HG02840 (cell line): ENCODE measurements at regions not wholly inside any gene's neighbourhood (a gene's known extent, or its start where the extent isn't known, plus 50 kb on each side); places are given as distances from the start of the nearest gene placed in this dataset.
A peak's percentile ranks its signal among the peaks of the same experiment; 100 is the strongest.
"Not testable (repeated sequence)": the region's sequence is repeated elsewhere in the genome, so short reads cannot be mapped to it uniquely, and the experiment has no call there.

Experiments used
- ATAC-seq: cut with Tn5 transposase; IDR thresholded peaks from one replicate; pipeline ENCODE4 v1.9.1; 2021; ENCODE audit warnings: mild to moderate bottlenecking, moderate library complexity, moderate number of reproducible peaks; ENCODE audit not compliant: unreplicated experiment, low FRiP score

GRCh38 chr2:188033240-188033639 lies 258.4 kb upstream of the GULP1 start:
- not testable (repeated sequence) for ATAC-seq

- not testable (repeated sequence) for ATAC-seq
These were observed 257.6 kb upstream of the GULP1 start for GRCh38 chr2:188034102-188034501.

GRCh38 chr2:188035377-188035776 lies 256.3 kb upstream of the GULP1 start:
- ATAC-seq: not testable (repeated sequence)

DNA sequence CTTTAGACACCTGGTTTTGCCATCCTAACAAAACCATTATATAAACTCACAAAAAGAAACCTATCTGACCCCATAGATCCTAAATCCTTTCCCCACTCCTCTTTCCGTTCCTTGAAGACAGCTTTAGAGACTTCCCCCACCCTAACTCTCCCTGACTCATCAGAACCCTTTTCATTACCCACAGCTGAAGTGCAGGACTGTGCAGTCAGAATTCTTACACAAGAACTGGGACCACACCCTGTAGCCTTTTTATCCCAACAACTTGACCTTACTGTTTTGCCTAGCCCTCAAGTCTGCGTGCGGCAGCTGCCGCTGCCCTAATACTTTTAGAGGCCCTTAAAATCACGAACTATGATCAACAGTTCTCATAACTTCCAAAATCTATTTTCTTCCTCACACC lies 254.9 kb upstream of the GULP1 start:
- ATAC-seq: not testable (repeated sequence)

DNA sequence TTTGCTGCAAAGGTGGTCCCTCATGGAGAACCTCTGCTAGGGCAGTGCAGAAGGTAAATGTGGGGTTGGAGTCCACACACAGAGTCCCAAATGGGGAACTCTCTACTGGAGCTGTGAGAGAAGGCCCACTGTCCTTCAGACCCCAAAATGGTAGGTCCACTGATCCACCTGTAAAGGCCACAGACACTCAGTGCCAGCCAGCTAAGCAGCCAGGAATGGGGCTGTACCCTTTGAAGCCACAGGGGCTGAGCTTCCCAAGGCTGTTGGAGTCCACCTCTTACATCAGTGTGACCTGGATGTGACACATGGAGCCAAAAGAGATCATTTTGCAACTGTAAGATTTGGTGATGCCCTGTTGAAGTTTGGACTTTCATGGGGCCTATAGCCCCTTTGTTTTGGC lies 252.4 kb upstream of the GULP1 start:
- no peak for ATAC-seq

- no peak for ATAC-seq
These were observed 249.3 kb upstream of the GULP1 start for GRCh38 chr2:188042412-188042811.

- no peak for ATAC-seq
These were observed 246.7 kb upstream of the GULP1 start for GRCh38 chr2:188045016-188045415.

DNA sequence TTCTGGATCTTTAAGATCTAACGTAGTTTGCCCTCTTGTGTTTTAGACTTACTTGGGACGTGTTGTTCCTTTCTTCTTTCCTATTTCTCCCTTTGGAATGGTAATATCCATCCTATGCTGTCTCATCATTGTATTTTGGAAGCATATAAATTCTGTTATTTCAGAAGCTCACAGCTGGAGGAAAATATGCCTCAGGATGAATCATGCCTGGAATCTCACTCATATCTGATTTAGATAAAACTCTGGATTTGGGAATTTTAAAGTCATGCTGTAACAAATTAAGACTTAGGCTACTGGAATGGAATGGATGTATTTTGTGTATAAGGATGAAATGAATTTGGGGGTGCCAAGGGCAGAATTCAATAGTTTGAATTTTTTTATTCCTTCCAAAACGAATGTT lies 245.2 kb upstream of the GULP1 start:
- no peak for ATAC-seq

DNA sequence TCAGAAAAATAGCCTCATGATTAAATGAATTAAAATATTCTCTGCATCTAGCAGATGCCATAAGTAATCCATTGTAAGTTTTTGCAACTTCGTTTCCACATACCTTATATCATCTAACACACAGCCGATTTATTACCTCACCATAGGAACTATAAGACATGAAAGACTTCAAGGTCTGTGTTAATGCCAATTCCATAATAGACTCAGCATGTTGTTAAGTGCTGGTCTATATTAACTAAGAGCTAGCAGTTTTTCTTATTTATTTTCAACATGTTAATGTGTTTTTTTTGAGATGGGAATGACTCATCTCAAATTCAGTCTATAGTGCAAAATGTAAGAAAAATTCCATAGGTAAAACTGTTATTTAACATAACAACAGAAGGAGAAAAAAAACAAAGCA lies 243.9 kb upstream of the GULP1 start:
- ATAC-seq: no peak

DNA sequence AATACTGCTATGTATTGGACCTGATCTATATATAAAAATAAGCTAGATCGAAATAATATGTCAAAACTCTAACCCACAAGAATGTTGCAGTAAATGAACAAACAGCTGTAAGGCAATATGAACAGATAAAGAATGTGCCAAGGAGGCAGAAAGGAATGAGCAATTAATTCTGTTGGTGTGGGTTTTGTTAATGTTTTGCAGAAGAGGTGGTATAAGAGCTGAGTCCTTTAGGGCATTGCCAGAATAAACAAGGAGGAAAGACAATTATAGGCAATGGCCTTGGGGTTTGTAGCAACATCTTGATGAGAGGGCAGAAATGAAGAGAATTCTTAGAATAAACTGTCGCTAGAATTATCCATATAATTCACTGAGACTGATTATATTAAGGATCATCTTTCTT lies 240.9 kb upstream of the GULP1 start:
- no peak for ATAC-seq

DNA sequence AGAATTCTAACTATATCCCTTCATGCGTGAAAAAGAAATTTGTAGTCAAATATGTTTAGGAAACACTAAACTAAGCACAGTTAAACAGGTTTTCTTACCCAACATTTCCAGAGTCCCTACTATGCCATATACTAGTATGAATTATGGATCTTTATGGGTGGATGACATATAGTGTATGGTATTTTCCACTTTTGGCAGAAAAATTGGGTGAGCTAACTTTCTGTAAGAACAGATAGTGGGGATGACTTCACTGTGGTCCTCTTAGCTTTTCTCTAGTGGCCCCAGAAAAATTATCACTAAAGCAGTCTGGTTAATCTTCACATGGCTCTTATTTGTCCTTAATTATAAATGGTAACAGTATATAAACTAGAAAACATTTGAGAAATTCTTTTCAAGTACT lies 240.0 kb upstream of the GULP1 start:
- ATAC-seq: no peak

GRCh38 chr2:188065386-188065785 lies 226.3 kb upstream of the GULP1 start:
- no peak for ATAC-seq

- ATAC-seq: no peak
These were observed 223.6 kb upstream of the GULP1 start for GRCh38 chr2:188068093-188068492.

- ATAC-seq: peak; percentile 69
These were observed 215.3 kb upstream of the GULP1 start for GRCh38 chr2:188076149-188077056.

- no peak for ATAC-seq
These were observed 213.9 kb upstream of the GULP1 start for GRCh38 chr2:188077757-188078156.

GRCh38 chr2:188078534-188078933 lies 213.1 kb upstream of the GULP1 start:
- ATAC-seq: no peak

DNA sequence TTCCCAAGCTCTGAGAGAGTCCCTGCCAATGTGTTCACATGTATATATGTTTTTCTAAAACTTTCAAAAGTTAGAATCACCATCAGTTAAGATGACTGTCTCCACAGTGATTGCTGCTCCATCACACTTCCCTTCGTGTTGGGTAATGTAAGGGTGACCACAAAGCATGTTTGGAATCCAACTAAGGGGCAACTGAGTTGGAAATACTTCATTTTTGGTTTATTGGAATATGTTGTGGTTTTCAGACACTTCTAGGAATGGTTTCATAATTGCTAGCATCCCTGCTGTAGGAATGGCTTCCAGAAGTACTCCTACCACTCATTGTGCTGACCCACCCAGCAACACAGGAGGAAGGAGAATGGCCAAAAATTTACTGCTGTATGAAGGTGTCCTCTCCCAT lies 212.5 kb upstream of the GULP1 start:
- no peak for ATAC-seq

DNA sequence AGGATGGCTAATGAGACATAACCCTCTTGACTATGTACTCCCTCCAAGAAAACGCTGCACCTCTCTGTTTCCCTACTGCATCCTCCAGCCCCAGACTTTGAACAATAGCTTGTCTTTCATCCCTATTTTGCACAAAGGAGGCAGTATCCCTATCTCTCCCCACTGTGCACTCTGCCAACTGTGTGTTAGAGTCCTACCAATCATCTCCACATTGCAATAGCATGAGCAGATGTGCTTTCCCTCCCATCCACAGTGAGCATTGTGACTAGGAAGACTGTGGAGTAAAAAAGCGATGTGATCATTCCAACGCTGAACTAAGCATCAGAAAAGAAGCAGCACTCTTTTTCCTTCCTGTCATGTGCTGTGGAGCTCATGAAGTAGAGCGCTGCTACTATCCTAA lies 206.3 kb upstream of the GULP1 start:
- ATAC-seq: no peak

- ATAC-seq: no peak
These were observed 201.8 kb upstream of the GULP1 start for GRCh38 chr2:188089901-188090300.

DNA sequence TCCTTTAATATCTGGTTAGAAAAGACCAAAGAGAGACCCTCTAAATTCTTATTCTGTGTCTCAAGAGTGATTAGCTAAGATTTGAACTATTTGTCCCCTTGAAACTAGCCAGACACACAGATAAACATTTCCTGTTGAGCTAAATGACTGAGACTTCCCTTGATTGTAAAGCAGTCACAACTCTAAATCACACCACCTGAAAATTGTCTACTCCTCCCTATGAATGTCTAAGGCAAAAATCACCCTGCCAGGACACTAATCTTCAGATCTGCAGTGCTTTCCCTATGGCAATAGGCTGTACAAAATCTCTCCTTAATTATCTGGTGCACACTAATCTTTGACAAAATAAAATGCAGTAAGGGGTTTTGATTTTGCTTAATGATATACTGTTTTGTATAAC lies 200.5 kb upstream of the GULP1 start:
- no peak for ATAC-seq

DNA sequence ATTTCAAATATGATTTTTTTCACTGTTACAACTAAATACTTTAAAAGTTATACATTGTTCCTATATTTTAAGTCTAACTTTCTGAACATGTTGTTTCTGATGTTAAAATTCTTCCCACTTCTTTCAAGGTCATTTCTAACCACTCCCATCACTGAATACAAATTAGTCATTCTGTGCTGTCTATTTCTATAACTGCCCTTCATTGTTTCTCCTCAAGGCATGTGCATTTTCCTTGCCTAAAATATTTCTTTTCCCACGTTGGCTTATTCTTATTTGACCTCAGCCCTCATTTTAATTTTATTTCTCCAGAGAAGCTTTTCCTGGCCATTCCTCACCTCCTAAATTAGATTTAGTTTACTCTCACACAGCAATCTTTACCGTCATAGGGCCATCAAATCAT lies 198.9 kb upstream of the GULP1 start:
- no peak for ATAC-seq

DNA sequence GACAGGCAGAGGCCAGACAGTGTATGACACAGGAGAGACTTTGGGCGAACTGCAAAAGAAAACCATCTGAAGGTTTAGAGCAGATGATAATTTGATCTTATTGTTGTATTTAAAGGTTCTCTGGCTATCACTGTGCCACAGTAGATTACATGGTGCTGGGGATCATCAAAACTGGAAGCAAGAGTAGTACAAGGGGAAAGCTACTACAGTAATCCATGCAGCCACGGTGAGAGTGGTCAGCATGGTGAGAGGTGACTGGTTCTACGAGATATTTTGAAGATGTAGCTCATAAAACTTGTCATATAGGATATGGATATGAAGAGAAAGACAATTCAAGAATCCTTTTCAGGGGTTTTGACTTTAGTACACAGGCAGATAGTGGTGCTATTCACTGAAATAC lies 194.8 kb upstream of the GULP1 start:
- no peak for ATAC-seq
